Uterus (tissue), 2 donors: ENCODE measurements at regions not wholly inside any gene's neighbourhood (a gene's known extent, or its start where the extent isn't known, plus 50 kb on each side); places are given as distances from the start of the nearest gene placed in this dataset.

ENCODE experiments used
- POLR2A ChIP-seq, 2 donors: fragments of 450-650 bp; IDR thresholded peaks; one replicate each; pipeline ENCODE4 v1.6.1; 2016; ENCODE audit warnings: antibody characterized with exemption in 2 of 2, mild to moderate bottlenecking in 1 of 2, moderate library complexity in 1 of 2
- TF ChIP-seq, protein P1 (sequence below), 4 experiments: fragments of 200-600 bp in 2 of 4; fragments of 450-650 bp in 2 of 4; sonication (generic) in 2 of 4; IDR thresholded peaks; one replicate each; pipeline ENCODE4 v1.5.1; 2016 to 2019; ENCODE audit warnings: antibody characterized with exemption in 4 of 4, mild to moderate bottlenecking in 2 of 4, moderate library complexity in 1 of 4

DNA sequence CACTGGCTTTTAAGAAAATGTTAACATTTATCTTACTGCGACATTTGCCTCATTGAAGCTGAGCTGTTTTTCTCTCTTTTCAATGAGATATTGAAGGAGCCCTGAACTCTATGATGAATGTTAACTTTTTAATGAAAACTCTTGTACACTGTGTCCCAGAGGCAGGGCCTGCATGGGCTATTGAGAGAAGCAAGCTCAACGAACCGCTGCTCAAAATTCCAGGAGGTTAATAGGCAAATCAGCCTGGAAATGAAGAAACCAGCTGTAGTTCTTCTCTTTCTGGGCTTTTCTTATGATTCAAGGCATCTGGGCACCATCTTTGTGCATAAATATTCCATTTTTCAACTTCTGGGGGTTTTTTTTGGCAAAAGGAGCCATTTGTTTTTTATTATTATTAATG, 168.4 kb upstream of the NPVF start:
- TF ChIP-seq, protein P1, sequence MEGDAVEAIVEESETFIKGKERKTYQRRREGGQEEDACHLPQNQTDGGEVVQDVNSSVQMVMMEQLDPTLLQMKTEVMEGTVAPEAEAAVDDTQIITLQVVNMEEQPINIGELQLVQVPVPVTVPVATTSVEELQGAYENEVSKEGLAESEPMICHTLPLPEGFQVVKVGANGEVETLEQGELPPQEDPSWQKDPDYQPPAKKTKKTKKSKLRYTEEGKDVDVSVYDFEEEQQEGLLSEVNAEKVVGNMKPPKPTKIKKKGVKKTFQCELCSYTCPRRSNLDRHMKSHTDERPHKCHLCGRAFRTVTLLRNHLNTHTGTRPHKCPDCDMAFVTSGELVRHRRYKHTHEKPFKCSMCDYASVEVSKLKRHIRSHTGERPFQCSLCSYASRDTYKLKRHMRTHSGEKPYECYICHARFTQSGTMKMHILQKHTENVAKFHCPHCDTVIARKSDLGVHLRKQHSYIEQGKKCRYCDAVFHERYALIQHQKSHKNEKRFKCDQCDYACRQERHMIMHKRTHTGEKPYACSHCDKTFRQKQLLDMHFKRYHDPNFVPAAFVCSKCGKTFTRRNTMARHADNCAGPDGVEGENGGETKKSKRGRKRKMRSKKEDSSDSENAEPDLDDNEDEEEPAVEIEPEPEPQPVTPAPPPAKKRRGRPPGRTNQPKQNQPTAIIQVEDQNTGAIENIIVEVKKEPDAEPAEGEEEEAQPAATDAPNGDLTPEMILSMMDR (IDR thresholded peaks at IDR 0.05) = no peak
- no peak for TF ChIP-seq POLR2A (IDR thresholded peaks at IDR 0.05)
